BLaER1 treated with 17β-estradiol and CSF1 and Interleukin-3, amounts not matched to agents 10 nM and 100 nM (cell line): ENCODE measurements at regions not wholly inside any gene's neighbourhood (a gene's known extent, or its start where the extent isn't known, plus 50 kb on each side); places are given as distances from the start of the nearest gene placed in this dataset.

Experiments used
- H3K27ac ChIP-seq, 11 experiments: shearing (Covaris generic); formaldehyde crosslinking; 2 replicates each; pipeline ENCODE4 v1.8.1; 2022
- H3K27me3 ChIP-seq, 11 experiments: shearing (Covaris generic); formaldehyde crosslinking; 2 replicates each; pipeline ENCODE4 v1.8.1; 2022
- H3K36me3 ChIP-seq, 11 experiments: shearing (Covaris generic); formaldehyde crosslinking; 2 replicates each; pipeline ENCODE4 v1.8.1; 2022
- H3K4me1 ChIP-seq, 10 experiments: shearing (Covaris generic); formaldehyde crosslinking; 2 replicates each; pipeline ENCODE4 v1.8.1; 2022
- H3K4me2 ChIP-seq, 11 experiments: shearing (Covaris generic); formaldehyde crosslinking; 2 replicates each; pipeline ENCODE4 v1.8.1; 2022
- H3K4me3 ChIP-seq, 10 experiments: shearing (Covaris generic); formaldehyde crosslinking; 2 replicates each; pipeline ENCODE4 v1.8.1; 2022
- H3K9ac ChIP-seq, 11 experiments: shearing (Covaris generic); formaldehyde crosslinking; 2 replicates each; pipeline ENCODE4 v1.8.1; 2022
- H3K9me3 ChIP-seq, 11 experiments: shearing (Covaris generic); formaldehyde crosslinking; replicated peaks in 1 of 11; 2 replicates each; pipeline ENCODE4 v1.8.1; 2022
- H4K20me1 ChIP-seq, 11 experiments: shearing (Covaris generic); formaldehyde crosslinking; 2 replicates each; pipeline ENCODE4 v1.8.1; 2022
- Cebpa-rat ChIP-seq, 11 experiments: shearing (Covaris generic); IDR thresholded peaks; 2 replicates each; pipeline ENCODE4 v1.8.1; 2022

DNA sequence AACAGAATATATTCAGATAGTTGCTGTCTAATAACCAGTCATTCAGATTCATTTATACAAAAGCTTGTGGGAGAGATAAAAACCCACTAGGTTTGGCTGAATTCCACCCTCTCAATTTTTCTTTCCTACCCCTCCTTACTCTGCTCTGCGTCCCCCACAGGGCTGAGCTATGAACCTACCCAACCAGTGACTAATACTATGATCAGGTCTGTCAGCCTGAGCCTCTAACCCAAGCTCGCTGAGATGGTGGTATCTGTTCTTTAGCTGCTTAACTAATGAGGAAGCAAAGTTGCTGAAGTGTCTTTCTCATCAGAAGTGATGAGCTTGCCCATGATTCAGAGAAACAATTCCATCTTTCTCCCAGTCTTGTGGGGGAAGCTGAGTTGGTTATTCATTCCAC lies 248.7 kb upstream of the GPR26 start:
- no peak for TF ChIP-seq Cebpa-rat (IDR thresholded peaks at IDR 0.05)
- no peaks in the 10 kb centered on the region for H4K20me1 ChIP-seq
- peaks cover 0 to 8% (median 0%) of the 10 kb centered on the region in 10 experiments; a peak in 1 of 20 replicates for H3K4me1 ChIP-seq

DNA sequence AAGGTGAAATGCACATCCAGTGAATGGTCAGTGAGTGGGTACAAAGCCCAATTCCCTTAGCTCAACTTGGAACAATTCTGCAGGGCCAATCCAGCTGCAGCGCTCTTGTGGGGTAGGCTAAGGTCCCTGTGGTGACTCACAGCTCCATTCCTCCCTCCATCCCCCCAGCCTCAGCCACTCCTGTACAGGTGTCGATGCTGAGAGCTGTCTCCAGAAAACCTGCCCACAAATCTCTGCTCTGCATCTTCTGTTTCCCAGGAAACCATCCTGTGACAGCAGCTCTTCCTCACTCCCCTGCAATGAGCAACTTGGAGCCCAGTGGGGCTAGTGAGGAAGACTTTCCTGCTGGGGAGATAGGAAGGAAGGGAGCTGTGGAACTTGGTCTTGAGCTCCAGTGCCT lies 244.7 kb upstream of the GPR26 start:
- H4K20me1 ChIP-seq, result no peaks in the 10 kb centered on the region
- no peak overlapping the region for H3K4me2 ChIP-seq
- H3K27ac ChIP-seq, result no peak overlapping the region
- H3K4me3 ChIP-seq, result no peak overlapping the region
- H3K9ac ChIP-seq, result no peak overlapping the region
- H3K9me3 ChIP-seq, result peaks cover 0 to 13% (median 0%) of the 10 kb centered on the region in 11 experiments; a peak in 5 of 22 replicates
- no peaks in the 10 kb centered on the region for H3K27me3 ChIP-seq
- peaks cover 0 to 8% (median 0%) of the 10 kb centered on the region in 10 experiments; a peak in 1 of 20 replicates for H3K4me1 ChIP-seq
- H3K36me3 ChIP-seq, result peaks cover 0 to 4% (median 0%) of the 10 kb centered on the region in 11 experiments; a peak in 2 of 22 replicates
- no peak for TF ChIP-seq Cebpa-rat (IDR thresholded peaks at IDR 0.05)

More for the DNA sequence above, 248.7 kb upstream of the GPR26 start:
- H3K4me2 ChIP-seq, result 0 out of 22 replicates have a peak overlapping the region, but pooled peaks of 1 of the 11 experiments have one; percentile 8
- no peak overlapping the region for H3K9ac ChIP-seq
- peaks cover 0 to 4% (median 0%) of the 10 kb centered on the region in 11 experiments; a peak in 3 of 22 replicates for H3K36me3 ChIP-seq
- peaks cover 0 to 9% (median 0%) of the 10 kb centered on the region in 11 experiments; a peak in 5 of 22 replicates for H3K9me3 ChIP-seq
- H3K27me3 ChIP-seq, result no peaks in the 10 kb centered on the region
- no peak overlapping the region for H3K4me3 ChIP-seq
- H3K27ac ChIP-seq, result no peak overlapping the region

DNA sequence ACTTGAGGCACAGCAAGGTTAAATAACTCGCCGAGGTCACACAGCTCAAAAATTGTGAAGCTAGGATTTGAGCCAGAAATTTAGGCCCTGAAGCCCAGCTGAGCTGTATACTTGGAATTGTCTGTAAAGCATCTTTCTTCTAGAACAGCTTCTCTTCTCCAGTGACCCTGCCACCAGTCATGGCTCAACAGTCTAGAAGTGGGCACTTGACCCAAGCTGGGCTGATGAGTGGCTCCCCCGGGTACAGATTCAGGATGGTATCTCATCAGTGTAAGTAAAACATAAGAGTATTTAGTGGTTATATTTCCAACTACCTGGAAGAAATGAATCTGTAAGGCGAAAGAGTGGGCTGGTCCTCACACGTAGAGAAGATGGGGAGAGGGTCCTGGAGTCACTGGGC lies 243.9 kb upstream of the GPR26 start:
- Histone ChIP-seq H3K27me3 (no peaks in the 10 kb centered on the region), H3K36me3 (peaks cover 0 to 4% (median 0%) of the 10 kb centered on the region in 11 experiments; a peak in 2 of 22 replicates), H3K27ac (no peak overlapping the region), H3K9me3 (peaks cover 0 to 13% (median 0%) of the 10 kb centered on the region in 11 experiments; a peak in 5 of 22 replicates), H3K9ac (no peak overlapping the region), H4K20me1 (no peaks in the 10 kb centered on the region), H3K4me3 (no peak overlapping the region), H3K4me1 (peaks cover 0 to 7% (median 0%) of the 10 kb centered on the region in 10 experiments; a peak in 5 of 20 replicates), H3K4me2 (no peak overlapping the region)
- TF ChIP-seq Cebpa-rat (IDR thresholded peaks at IDR 0.05), result no peak

DNA sequence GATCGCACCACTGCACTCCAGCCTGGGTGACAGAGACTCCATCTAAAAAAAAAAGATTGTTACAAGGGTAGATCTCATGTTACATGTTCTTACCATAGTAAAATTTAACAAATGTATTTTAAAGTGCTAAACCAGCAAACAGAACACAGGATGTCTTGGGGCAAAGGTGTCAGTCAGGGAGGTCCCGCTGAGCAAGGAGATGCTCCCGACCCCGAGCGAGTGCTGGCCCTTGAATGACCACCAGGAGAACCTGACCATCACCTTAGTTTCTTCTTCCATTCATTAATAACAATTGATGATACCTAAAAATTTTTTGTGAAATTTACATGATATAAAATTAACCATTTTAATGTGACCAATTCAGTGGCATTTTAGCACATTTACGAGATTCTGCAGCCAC lies 241.6 kb upstream of the GPR26 start:
- H3K9me3 ChIP-seq, result peaks cover 0 to 12% (median 0%) of the 10 kb centered on the region in 11 experiments; a peak in 4 of 22 replicates
- H3K9ac ChIP-seq, result no peak overlapping the region

DNA sequence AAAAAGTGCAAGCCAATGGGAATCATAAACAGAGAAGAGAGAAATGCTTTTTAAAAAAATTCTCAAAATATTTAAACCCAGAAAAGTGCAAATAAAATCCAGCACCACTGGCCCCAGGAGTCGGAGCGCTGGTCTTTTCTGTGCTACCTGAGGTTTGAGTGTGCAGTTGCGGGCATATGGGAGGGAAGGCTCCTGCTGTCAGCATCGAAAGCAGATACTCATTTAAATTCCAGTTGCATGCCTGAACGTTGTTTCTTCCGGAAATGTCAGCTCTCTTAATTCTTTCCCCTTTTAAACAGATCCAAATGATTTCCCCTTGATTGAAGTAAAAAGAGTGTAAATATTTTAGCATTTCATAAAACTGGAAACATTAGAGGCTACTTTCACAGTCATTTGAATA lies 240.5 kb upstream of the GPR26 start:
- no peaks in the 10 kb centered on the region for H3K27me3 ChIP-seq
- no peak for TF ChIP-seq Cebpa-rat (IDR thresholded peaks at IDR 0.05)
- H3K36me3 ChIP-seq, result no peaks in the 10 kb centered on the region
- no peak overlapping the region for H3K4me3 ChIP-seq
- H3K4me2 ChIP-seq, result no peak overlapping the region
- H4K20me1 ChIP-seq, result no peaks in the 10 kb centered on the region
- no peak overlapping the region for H3K27ac ChIP-seq
- H3K9ac ChIP-seq, result no peak overlapping the region
- peaks cover 0 to 8% (median 0%) of the 10 kb centered on the region in 10 experiments; a peak in 6 of 20 replicates for H3K4me1 ChIP-seq
- H3K9me3 ChIP-seq, result peaks cover 0 to 10% (median under 1%) of the 10 kb centered on the region in 11 experiments; a peak in 10 of 22 replicates

More for the DNA sequence above, 241.6 kb upstream of the GPR26 start:
- no peak for TF ChIP-seq Cebpa-rat (IDR thresholded peaks at IDR 0.05)
- Histone ChIP-seq H3K36me3 (peaks cover 0 to 1% (median 0%) of the 10 kb centered on the region in 11 experiments; a peak in 2 of 22 replicates), H3K4me3 (no peak overlapping the region), H3K27me3 (no peaks in the 10 kb centered on the region), H3K4me2 (no peak overlapping the region), H3K4me1 (peaks cover 0 to 8% (median 0%) of the 10 kb centered on the region in 10 experiments; a peak in 6 of 20 replicates), H3K27ac (no peak overlapping the region), H4K20me1 (no peaks in the 10 kb centered on the region)

DNA sequence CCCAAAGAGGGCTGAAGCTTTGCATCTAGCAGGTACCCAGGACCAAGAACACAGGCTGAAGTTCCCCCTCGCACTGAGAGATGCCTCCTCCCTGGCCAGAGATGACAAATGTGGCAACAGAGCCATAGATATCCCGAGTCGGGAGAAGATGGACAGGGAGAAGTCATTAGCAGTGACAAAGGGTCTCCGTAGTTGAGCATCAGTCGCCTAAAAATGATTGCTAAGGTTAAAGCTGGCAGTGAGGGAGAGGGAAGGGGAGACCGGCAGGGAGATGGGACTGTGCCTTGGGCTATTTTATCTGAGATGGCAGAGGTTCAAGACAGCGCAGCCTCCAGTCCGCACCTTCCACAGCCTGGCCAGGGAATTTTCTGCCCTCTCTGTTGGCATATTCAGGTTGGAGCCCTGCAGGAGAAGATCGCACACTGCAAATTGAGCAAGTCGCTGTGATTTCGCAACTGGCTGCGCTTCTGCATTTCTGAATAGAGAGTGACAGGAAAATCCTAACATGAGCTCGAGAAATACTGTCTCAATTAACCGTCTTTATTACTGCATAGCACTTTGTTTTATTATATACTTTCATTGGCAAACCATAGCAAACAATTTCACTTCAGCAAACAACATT lies 238.9 kb upstream of the GPR26 start:
- Histone ChIP-seq H3K9me3 (peaks cover 12 to 24% (median 15%) of the 10 kb centered on the region in 11 experiments; a peak in 21 of 22 replicates), H3K4me2 (peak overlapping the region in 5 of 11 experiments; percentile 3 to 37 (median 11); a peak in 6 of 22 replicates), H3K27ac (no peak overlapping the region), H4K20me1 (no peaks in the 10 kb centered on the region), H3K36me3 (0 out of 22 replicates have a peak, but pooled peaks cover 0 to 3% (median 0%) of the 10 kb centered on the region in 11 experiments), H3K9ac (no peak overlapping the region), H3K4me1 (peaks cover 0 to 8% (median 0%) of the 10 kb centered on the region in 10 experiments; a peak in 6 of 20 replicates), H3K4me3 (no peak overlapping the region), H3K27me3 (no peaks in the 10 kb centered on the region)
- TF ChIP-seq Cebpa-rat (IDR thresholded peaks at IDR 0.05), result peak; percentile 37 to 92 (median 81); a peak in 20 of 22 replicates

DNA sequence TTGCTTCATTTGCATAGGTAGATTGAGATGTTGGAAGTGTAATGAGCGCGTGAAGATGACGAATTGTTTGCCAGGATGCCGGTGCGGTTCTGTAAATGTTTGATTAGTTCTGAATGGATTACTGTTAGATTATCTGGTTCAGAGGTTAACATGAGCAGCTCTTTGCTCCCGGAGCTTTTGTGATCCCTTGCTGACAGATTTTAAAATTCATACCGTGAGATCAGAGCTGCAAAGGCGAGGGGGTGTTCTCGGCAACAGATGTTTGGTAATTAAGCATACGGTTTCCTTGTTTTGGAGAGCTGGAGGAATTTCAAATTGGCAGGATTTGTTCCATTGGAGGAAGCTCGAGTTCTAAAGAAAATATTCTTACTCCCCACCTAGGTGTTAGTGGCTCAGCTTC lies 237.8 kb upstream of the GPR26 start:
- H3K9me3 ChIP-seq, result peaks cover 12 to 24% (median 15%) of the 10 kb centered on the region in 11 experiments; a peak in 21 of 22 replicates
- H3K4me1 ChIP-seq, result peaks cover 0 to 8% (median 0%) of the 10 kb centered on the region in 10 experiments; a peak in 8 of 20 replicates
- no peak for TF ChIP-seq Cebpa-rat (IDR thresholded peaks at IDR 0.05)
- H4K20me1 ChIP-seq, result no peaks in the 10 kb centered on the region
- no peak overlapping the region for H3K4me2 ChIP-seq
- no peak overlapping the region for H3K4me3 ChIP-seq
- H3K27me3 ChIP-seq, result no peaks in the 10 kb centered on the region
- no peak overlapping the region for H3K27ac ChIP-seq
- H3K9ac ChIP-seq, result no peak overlapping the region
- 0 out of 22 replicates have a peak, but pooled peaks cover 0 to 3% (median 0%) of the 10 kb centered on the region in 11 experiments for H3K36me3 ChIP-seq

DNA sequence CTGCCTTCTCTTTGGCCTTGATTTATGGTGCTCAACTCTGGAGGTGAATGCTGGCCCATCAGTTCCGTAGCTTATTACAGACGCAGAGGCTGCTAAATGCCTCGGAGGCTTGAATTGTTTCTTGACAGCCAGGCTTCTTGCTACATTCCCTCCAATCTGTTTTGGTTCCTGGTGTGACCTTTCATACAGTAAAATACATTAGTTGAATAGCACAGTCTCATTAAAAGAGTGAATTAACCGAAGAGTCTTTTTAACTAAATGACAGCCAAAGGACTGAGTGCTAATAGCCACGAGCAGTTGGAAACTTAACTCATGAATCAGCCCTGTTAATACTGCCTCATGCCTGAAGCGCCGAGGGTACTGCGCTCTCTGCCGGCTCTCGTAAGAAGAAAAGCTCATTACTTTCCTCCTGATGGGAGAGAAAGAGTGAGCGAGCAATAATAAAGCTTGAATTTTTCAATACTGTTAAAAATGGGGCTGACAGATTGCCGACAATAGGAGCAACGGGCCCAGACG lies 236.4 kb upstream of the GPR26 start:
- Histone ChIP-seq H3K4me2 (no peak overlapping the region), H3K9ac (no peak overlapping the region), H3K9me3 (peaks cover 12 to 24% (median 17%) of the 10 kb centered on the region in 11 experiments; a peak in 21 of 22 replicates), H4K20me1 (no peaks in the 10 kb centered on the region), H3K4me3 (no peak overlapping the region), H3K4me1 (peaks cover 0 to 10% (median 2%) of the 10 kb centered on the region in 10 experiments; a peak in 10 of 20 replicates), H3K36me3 (0 out of 22 replicates have a peak, but pooled peaks cover 0 to 3% (median 0%) of the 10 kb centered on the region in 11 experiments), H3K27me3 (no peaks in the 10 kb centered on the region), H3K27ac (no peak overlapping the region)
- no peak for TF ChIP-seq Cebpa-rat (IDR thresholded peaks at IDR 0.05)

DNA sequence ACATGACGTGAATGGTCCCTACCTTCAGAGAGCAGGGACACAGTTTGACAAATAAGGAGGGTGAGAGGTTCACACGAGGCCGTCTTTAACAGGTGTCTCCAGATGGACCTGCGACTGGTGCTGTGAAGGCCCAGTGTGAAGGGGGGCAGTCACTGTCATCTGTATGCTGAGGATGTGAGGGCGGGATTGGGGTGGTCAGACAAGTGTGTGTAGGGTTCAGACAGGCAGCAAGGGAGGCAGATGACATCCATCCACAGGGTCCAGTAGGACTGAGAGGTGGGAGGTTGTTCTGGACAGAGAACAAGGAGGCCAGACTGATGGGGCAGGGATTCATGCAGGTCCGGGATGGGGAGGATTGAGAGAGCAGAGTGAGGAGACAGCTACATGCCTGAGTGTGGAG lies 232.6 kb upstream of the GPR26 start:
- no peak overlapping the region for H3K9ac ChIP-seq
- H3K4me2 ChIP-seq, result no peak overlapping the region
- H4K20me1 ChIP-seq, result no peaks in the 10 kb centered on the region
- H3K36me3 ChIP-seq, result 0 out of 22 replicates have a peak, but pooled peaks cover 0 to 3% (median 0%) of the 10 kb centered on the region in 11 experiments
- no peak overlapping the region for H3K27ac ChIP-seq
- H3K4me3 ChIP-seq, result no peak overlapping the region
- H3K27me3 ChIP-seq, result no peaks in the 10 kb centered on the region
- peaks cover 12 to 31% (median 17%) of the 10 kb centered on the region in 11 experiments; a peak in 21 of 22 replicates for H3K9me3 ChIP-seq
- no peak for TF ChIP-seq Cebpa-rat (IDR thresholded peaks at IDR 0.05)
- H3K4me1 ChIP-seq, result peaks cover 0 to 10% (median 0%) of the 10 kb centered on the region in 10 experiments; a peak in 4 of 20 replicates
